Osteoblast (primary cell): ENCODE measurements at regions not wholly inside any gene's neighbourhood (a gene's known extent, or its start where the extent isn't known, plus 50 kb on each side); places are given as distances from the start of the nearest gene placed in this dataset.

ENCODE experiments used
- DNase-seq: peaks from one replicate; pipeline ENCODE4 v3.0.0; 2011; ENCODE audit warnings: low spot score, mixed read lengths; ENCODE audit not compliant: insufficient read length; ENCODE audit errors: missing footprints
- H2AFZ ChIP-seq: 2 replicates; pipeline ENCODE4 v1.6.0; 2011; ENCODE audit warnings: mild to moderate bottlenecking, low read length
- H3K27ac ChIP-seq: 2 replicates; pipeline ENCODE4 v1.5.1; 2011; ENCODE audit warnings: mild to moderate bottlenecking, low read depth, low read length, moderate library complexity
- H3K27me3 ChIP-seq: 2 replicates; pipeline ENCODE4 v1.6.0; 2012; ENCODE audit warnings: mild to moderate bottlenecking, control low read depth, inconsistent platforms, low read length, moderate library complexity; ENCODE audit not compliant: insufficient read depth
- H3K36me3 ChIP-seq: 2 replicates; pipeline ENCODE4 v1.5.1; 2011; ENCODE audit warnings: mild to moderate bottlenecking, low read length, control low read depth, moderate library complexity; ENCODE audit not compliant: insufficient read depth
- H3K4me1 ChIP-seq: 2 replicates; pipeline ENCODE4 v1.5.1; 2011; ENCODE audit warnings: mild to moderate bottlenecking, low read length, control low read depth, moderate library complexity; ENCODE audit not compliant: insufficient read depth
- H3K4me2 ChIP-seq: 2 replicates; pipeline ENCODE4 v1.6.0; 2011; ENCODE audit warnings: mild to moderate bottlenecking, low read length; ENCODE audit not compliant: insufficient read depth
- H3K4me3 ChIP-seq: fragments of 200-600 bp; sonication (generic); 3 replicates; pipeline ENCODE4 v1.5.1; 2012; ENCODE audit warnings: mild to moderate bottlenecking, low read length, inconsistent platforms; ENCODE audit not compliant: insufficient read depth
- H3K79me2 ChIP-seq: 2 replicates; pipeline ENCODE4 v1.6.0; 2012; ENCODE audit warnings: mild to moderate bottlenecking, low read length, control low read depth, inconsistent platforms; ENCODE audit not compliant: insufficient read depth
- H3K9me3 ChIP-seq: 2 replicates; pipeline ENCODE4 v1.5.1; 2011; ENCODE audit warnings: low read depth, low read length, control low read depth
- H4K20me1 ChIP-seq: 2 replicates; pipeline ENCODE4 v1.6.0; 2012; ENCODE audit warnings: mild to moderate bottlenecking, low read length, control low read depth; ENCODE audit not compliant: insufficient read depth
- TF ChIP-seq, protein P1 (sequence below): IDR thresholded peaks from 2 replicates; pipeline ENCODE4 v1.5.1; 2011; ENCODE audit warnings: mild to moderate bottlenecking, low read depth, low read length, moderate library complexity; ENCODE audit errors: extremely low read depth

- H3K79me2 ChIP-seq: no peaks in the 10 kb centered on the region
- H3K9me3 ChIP-seq: peaks cover 5% of the 10 kb centered on the region
- H2AFZ ChIP-seq: no peak overlapping the region
- no peaks in the 10 kb centered on the region for H3K36me3 ChIP-seq
- DNase-seq: no peak
- no peak overlapping the region for H3K4me2 ChIP-seq
- no peaks in the 10 kb centered on the region for H3K27me3 ChIP-seq
- no peaks in the 10 kb centered on the region for H4K20me1 ChIP-seq
- H3K4me3 ChIP-seq: no peak overlapping the region
- TF ChIP-seq, protein P1, sequence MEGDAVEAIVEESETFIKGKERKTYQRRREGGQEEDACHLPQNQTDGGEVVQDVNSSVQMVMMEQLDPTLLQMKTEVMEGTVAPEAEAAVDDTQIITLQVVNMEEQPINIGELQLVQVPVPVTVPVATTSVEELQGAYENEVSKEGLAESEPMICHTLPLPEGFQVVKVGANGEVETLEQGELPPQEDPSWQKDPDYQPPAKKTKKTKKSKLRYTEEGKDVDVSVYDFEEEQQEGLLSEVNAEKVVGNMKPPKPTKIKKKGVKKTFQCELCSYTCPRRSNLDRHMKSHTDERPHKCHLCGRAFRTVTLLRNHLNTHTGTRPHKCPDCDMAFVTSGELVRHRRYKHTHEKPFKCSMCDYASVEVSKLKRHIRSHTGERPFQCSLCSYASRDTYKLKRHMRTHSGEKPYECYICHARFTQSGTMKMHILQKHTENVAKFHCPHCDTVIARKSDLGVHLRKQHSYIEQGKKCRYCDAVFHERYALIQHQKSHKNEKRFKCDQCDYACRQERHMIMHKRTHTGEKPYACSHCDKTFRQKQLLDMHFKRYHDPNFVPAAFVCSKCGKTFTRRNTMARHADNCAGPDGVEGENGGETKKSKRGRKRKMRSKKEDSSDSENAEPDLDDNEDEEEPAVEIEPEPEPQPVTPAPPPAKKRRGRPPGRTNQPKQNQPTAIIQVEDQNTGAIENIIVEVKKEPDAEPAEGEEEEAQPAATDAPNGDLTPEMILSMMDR: no peak
- no peak overlapping the region for H3K27ac ChIP-seq
- no peaks in the 10 kb centered on the region for H3K4me1 ChIP-seq
Observed at GRCh38 chr11:25211635-25212254, 714.9 kb downstream of the LUZP2 start.

DNA sequence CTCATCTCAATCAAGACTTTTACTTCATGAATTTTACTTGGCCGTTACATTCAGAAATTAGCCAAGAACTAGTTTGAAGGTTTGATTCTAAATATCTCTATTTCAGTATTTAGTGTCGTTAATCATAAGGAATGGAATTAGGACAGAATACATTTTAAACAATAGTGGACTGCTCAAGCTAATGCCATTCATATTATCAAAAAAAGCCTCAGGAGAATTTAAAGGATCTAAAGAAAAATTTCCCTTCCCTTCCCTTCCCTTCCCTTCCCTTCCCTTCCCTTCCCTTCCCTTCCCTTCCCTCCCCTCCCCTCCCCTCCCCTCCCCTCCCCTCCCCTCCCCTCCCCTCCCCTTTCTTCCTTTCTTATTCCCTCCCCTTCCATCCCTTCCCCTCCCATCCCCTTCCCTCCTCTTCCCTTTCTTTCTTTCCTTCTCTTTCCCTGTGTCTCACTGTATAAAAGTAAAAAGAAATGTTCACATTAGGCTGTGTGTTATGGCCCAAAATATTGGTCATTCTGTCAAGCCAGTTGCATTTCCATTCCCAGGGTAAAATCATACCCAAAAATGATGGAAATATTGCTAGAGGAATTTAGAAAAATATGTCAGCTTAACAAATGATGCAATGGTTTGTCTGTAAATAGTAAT lies 717.8 kb downstream of the LUZP2 start:
- no peaks in the 10 kb centered on the region for H4K20me1 ChIP-seq
- H3K4me3 ChIP-seq: no peak overlapping the region
- H3K27ac ChIP-seq: no peak overlapping the region
- H3K4me2 ChIP-seq: no peak overlapping the region
- H3K4me1 ChIP-seq: no peaks in the 10 kb centered on the region
- no peaks in the 10 kb centered on the region for H3K27me3 ChIP-seq
- no peak overlapping the region for H2AFZ ChIP-seq
- no peak for DNase-seq
- no peaks in the 10 kb centered on the region for H3K36me3 ChIP-seq
- H3K79me2 ChIP-seq: no peaks in the 10 kb centered on the region
- peaks cover 5% of the 10 kb centered on the region for H3K9me3 ChIP-seq
- TF ChIP-seq, protein P1: no peak

- H3K4me1 ChIP-seq: no peaks in the 10 kb centered on the region
- TF ChIP-seq, protein P1: no peak
- H3K36me3 ChIP-seq: no peaks in the 10 kb centered on the region
Observed at GRCh38 chr11:25218036-25218435, 721.2 kb downstream of the LUZP2 start.

DNA sequence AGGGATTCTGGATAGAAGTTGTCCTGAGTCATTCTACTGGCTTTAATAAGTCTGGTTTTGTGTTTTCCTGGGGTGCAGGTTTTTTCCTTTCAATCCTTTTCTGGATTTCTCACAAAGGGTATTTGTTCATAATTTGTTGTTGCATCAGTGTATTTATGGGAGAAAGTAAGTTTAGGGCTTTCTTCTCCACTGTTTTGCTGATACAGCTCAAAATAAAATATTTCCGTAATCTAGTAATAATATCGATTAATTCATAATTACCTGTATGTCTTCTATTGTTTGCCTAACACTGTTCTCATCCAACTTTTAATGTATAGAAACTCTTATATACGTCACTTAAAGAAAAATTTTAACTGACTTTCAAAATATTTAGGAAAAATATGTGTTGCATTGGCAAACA lies 728.2 kb downstream of the LUZP2 start:
- Histone ChIP-seq H3K36me3 (no peaks in the 10 kb centered on the region), H3K4me3 (no peak overlapping the region), H2AFZ (no peak overlapping the region), H3K4me1 (no peaks in the 10 kb centered on the region), H3K27ac (no peak overlapping the region), H4K20me1 (no peaks in the 10 kb centered on the region), H3K4me2 (no peak overlapping the region), H3K27me3 (no peaks in the 10 kb centered on the region), H3K9me3 (peaks cover 3% of the 10 kb centered on the region), H3K79me2 (no peaks in the 10 kb centered on the region)
- no peak for DNase-seq
- TF ChIP-seq, protein P1: no peak

More at GRCh38 chr11:25218036-25218435, 721.2 kb downstream of the LUZP2 start:
- no peaks in the 10 kb centered on the region for H3K79me2 ChIP-seq
- H4K20me1 ChIP-seq: no peaks in the 10 kb centered on the region
- H3K27ac ChIP-seq: no peak overlapping the region
- DNase-seq: no peak
- H3K9me3 ChIP-seq: peaks cover 9% of the 10 kb centered on the region
- H3K4me3 ChIP-seq: no peak overlapping the region
- no peaks in the 10 kb centered on the region for H3K27me3 ChIP-seq
- H2AFZ ChIP-seq: no peak overlapping the region
- no peak overlapping the region for H3K4me2 ChIP-seq
